PFSK-1 (cell line): ENCODE measurements at regions not wholly inside any gene's neighbourhood (a gene's known extent, or its start where the extent isn't known, plus 50 kb on each side); places are given as distances from the start of the nearest gene placed in this dataset.

Experiments
- FOXP2 ChIP-seq: optimal IDR thresholded peaks from 2 replicates; pipeline ENCODE3; 2011; ENCODE audit warnings: borderline replicate concordance, control low read depth, inconsistent platforms; ENCODE audit not compliant: insufficient read depth; ENCODE audit errors: extremely low read length, extremely low read depth
- POLR2AphosphoS5 ChIP-seq: IDR thresholded peaks from 2 replicates; pipeline ENCODE4 v1.6.1; 2012; ENCODE audit warnings: low read depth, mild to moderate bottlenecking, control low read depth, low read length, moderate library complexity
- SIN3A ChIP-seq: IDR thresholded peaks from 2 replicates; pipeline ENCODE4 v1.6.1; 2012; ENCODE audit warnings: mild to moderate bottlenecking, low read length, moderate library complexity, borderline replicate concordance; ENCODE audit not compliant: insufficient read depth
- TAF1 ChIP-seq: IDR thresholded peaks from 2 replicates; pipeline ENCODE4 v1.6.1; 2012; ENCODE audit warnings: low read length, control low read depth, borderline replicate concordance; ENCODE audit not compliant: insufficient read depth
- TF ChIP-seq, protein P1 (sequence below), 2 experiments: IDR thresholded peaks; 2 replicates each; pipeline versions ENCODE4 v1.6.1 to v1.8.0; 2011 to 2012; ENCODE audit warnings: low read depth in 2 of 2, low read length in 2 of 2, control low read depth in 1 of 2, inconsistent platforms in 1 of 2, mild to moderate bottlenecking in 1 of 2, moderate library complexity in 1 of 2; ENCODE audit not compliant: insufficient read depth in 1 of 2

DNA sequence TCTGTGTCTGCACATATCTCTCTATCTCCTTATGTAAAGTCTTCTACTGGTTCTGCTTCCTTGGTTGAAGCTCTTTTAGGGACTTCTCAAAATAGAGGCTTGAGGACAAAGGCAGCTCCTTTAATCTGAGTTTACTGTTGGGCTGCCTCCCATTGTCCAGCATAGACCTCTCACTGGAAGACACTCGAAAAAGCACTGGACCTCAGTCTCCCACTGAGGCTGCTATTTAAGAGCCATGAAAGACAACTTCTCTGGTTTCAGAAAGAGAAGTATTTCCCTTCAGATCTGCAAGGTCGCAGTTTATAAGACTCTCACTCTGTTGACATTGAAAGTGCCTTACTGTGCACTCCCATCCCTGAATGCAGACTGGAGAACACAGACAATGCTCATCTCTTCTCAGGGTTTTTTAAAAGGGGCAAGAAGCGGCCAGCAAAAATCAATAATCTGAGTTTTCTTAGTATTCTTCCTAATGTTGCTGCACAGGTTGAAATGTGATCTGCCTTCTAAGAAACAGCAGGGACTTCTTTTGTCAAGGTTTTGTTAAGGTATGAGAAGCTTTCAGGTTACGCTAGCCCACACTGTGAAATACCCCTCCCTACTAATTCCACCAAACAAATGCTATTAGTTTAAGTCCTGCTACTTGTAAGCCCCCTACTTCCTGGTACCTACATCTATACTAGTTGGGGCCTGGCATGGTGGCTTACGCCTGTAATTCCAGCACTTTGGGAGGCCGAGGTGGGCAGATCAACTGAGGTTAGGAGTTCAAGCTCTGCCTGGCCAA is 450.0 kb upstream of the SLC10A2 start:
- TF ChIP-seq FOXP2 = no peak
- TF ChIP-seq TAF1 = no peak
- no peak for TF ChIP-seq SIN3A
- TF ChIP-seq, protein P1, sequence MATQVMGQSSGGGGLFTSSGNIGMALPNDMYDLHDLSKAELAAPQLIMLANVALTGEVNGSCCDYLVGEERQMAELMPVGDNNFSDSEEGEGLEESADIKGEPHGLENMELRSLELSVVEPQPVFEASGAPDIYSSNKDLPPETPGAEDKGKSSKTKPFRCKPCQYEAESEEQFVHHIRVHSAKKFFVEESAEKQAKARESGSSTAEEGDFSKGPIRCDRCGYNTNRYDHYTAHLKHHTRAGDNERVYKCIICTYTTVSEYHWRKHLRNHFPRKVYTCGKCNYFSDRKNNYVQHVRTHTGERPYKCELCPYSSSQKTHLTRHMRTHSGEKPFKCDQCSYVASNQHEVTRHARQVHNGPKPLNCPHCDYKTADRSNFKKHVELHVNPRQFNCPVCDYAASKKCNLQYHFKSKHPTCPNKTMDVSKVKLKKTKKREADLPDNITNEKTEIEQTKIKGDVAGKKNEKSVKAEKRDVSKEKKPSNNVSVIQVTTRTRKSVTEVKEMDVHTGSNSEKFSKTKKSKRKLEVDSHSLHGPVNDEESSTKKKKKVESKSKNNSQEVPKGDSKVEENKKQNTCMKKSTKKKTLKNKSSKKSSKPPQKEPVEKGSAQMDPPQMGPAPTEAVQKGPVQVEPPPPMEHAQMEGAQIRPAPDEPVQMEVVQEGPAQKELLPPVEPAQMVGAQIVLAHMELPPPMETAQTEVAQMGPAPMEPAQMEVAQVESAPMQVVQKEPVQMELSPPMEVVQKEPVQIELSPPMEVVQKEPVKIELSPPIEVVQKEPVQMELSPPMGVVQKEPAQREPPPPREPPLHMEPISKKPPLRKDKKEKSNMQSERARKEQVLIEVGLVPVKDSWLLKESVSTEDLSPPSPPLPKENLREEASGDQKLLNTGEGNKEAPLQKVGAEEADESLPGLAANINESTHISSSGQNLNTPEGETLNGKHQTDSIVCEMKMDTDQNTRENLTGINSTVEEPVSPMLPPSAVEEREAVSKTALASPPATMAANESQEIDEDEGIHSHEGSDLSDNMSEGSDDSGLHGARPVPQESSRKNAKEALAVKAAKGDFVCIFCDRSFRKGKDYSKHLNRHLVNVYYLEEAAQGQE (IDR thresholded peaks at IDR 0.05; ENCODE audit: insufficient read depth in 1 of 2, low read depth in 2 of 2, low read length in 2 of 2) = no peak
- no peak for TF ChIP-seq POLR2AphosphoS5
